ENCODE measurements at regions not wholly inside any gene's neighbourhood (a gene's known extent, or its start where the extent isn't known, plus 50 kb on each side); places are given as distances from the start of the nearest gene placed in this dataset.

- DNase-seq = no peak
Observed at GRCh38 chr1:87935130-87935529, 606.5 kb downstream of the LMO4 start.

- DNase-seq = no peak
Observed at GRCh38 chr1:87937831-87938395, 609.2 kb downstream of the LMO4 start.

GRCh38 chr1:87938631-87939030 is 610.0 kb downstream of the LMO4 start:
- DNase-seq = no peak

GRCh38 chr1:87939444-87939843 is 610.8 kb downstream of the LMO4 start:
- no peak for DNase-seq

- DNase-seq = no peak
Observed at GRCh38 chr1:87940421-87940820, 611.7 kb downstream of the LMO4 start.

GRCh38 chr1:87941337-87941946 is 612.8 kb downstream of the LMO4 start:
- no peak for DNase-seq

- DNase-seq = no peak
Observed at GRCh38 chr1:87942165-87942564, 613.5 kb downstream of the LMO4 start.

- no peak for DNase-seq
Observed at GRCh38 chr1:87949711-87950110, 621.0 kb downstream of the LMO4 start.

GRCh38 chr1:87950369-87950768 is 621.7 kb downstream of the LMO4 start:
- no peak for DNase-seq

- no peak for DNase-seq
Observed at GRCh38 chr1:87951409-87951808, 622.7 kb downstream of the LMO4 start.

- DNase-seq = no peak
Observed at GRCh38 chr1:87951852-87952251, 623.2 kb downstream of the LMO4 start.

- DNase-seq = no peak
Observed at GRCh38 chr1:87953121-87953520, 624.4 kb downstream of the LMO4 start.

- peak; percentile 39 for DNase-seq
Observed at GRCh38 chr1:87953732-87954344, 625.2 kb downstream of the LMO4 start.

GRCh38 chr1:87955038-87955437 is 626.4 kb downstream of the LMO4 start:
- DNase-seq = no peak

GRCh38 chr1:87956072-87956471 is 627.4 kb downstream of the LMO4 start:
- DNase-seq = no peak

- no peak for DNase-seq
Observed at GRCh38 chr1:87956750-87957149, 628.1 kb downstream of the LMO4 start.

- no peak for DNase-seq
Observed at GRCh38 chr1:87957331-87957730, 628.7 kb downstream of the LMO4 start.

- DNase-seq = no peak
Observed at GRCh38 chr1:87958201-87958600, 629.5 kb downstream of the LMO4 start.

- DNase-seq = no peak
Observed at GRCh38 chr1:87958716-87959115, 630.0 kb downstream of the LMO4 start.

- DNase-seq = no peak
Observed at GRCh38 chr1:87959236-87959635, 630.6 kb downstream of the LMO4 start.

GRCh38 chr1:87961992-87962391 is 633.3 kb downstream of the LMO4 start:
- no peak for DNase-seq

- DNase-seq = no peak
Observed at GRCh38 chr1:87963556-87963955, 634.9 kb downstream of the LMO4 start.

- DNase-seq = no peak
Observed at GRCh38 chr1:87965193-87965592, 636.5 kb downstream of the LMO4 start.

- no peak for DNase-seq
Observed at GRCh38 chr1:87968197-87968955, 639.7 kb downstream of the LMO4 start.

Data from NCI-H1436 (cell line).